HG03280 (cell line): ENCODE measurements at regions not wholly inside any gene's neighbourhood (a gene's known extent, or its start where the extent isn't known, plus 50 kb on each side); places are given as distances from the start of the nearest gene placed in this dataset.

Experiments used
- ATAC-seq: cut with Tn5 transposase; IDR thresholded peaks from one replicate; pipeline ENCODE4 v1.9.1; 2021; ENCODE audit warnings: mild to moderate bottlenecking, moderate library complexity; ENCODE audit not compliant: unreplicated experiment

DNA sequence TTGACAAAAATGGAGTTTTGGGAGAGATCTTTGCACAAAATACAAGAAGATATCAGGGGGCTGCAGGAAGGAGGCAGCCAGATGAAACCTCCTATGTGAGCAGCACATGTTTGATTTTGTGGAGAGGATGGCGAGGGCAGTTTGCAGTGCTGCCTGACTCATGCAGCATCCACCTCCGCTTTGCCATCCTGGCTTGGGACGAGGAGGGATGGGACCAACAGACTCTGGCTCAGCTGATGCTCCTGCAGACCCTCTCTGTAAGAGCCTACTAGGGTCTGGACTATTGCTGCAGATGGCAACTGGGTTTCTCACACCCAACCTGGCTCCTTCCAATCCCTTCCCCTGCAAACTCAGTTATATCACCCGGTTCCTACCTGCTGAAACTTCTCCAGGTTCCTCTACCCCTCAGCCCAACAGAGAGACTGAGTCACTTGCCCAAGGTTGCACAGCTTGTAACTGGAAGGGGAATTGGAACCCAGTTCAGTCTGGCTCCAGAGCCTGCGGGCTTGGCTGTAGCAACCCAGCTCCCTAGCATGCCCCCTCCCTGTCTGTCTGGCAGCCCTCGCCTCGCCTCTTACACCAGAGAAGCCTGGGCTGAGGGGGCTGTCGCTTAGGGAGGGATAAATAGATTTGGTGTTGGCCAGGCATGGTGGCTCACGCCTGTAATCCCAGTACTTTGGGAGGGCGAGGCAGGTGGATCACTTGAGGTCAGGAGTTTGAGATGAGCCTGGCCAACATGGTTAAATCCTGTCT lies 205.8 kb downstream of the PTPRU start:
- ATAC-seq: no peak

- ATAC-seq: no peak
These were observed 203.3 kb downstream of the PTPRU start for GRCh38 chr1:29439615-29440014.

- ATAC-seq: no peak
These were observed 202.7 kb downstream of the PTPRU start for GRCh38 chr1:29438991-29439390.

DNA sequence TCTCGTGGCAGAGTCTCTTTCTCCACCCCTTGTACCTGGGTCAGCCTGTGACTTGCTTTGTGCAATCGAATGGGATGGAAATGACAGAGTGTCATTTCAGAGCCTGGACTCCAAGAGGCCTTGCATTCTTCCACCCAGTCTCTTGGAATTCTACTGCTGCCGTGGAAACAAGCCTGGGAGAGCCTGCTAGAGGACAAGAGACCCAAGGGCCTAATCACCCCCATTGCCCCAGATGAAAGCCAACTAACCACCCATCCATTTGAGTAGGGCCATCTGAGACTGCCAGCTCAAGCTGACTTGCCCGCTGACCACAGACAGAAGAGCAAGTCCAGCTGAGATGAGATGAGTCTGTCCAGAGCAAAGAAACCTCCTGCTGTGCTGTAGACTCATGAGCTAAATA lies 201.6 kb downstream of the PTPRU start:
- no peak for ATAC-seq

- ATAC-seq: no peak
These were observed 200.0 kb downstream of the PTPRU start for GRCh38 chr1:29436181-29436785.

DNA sequence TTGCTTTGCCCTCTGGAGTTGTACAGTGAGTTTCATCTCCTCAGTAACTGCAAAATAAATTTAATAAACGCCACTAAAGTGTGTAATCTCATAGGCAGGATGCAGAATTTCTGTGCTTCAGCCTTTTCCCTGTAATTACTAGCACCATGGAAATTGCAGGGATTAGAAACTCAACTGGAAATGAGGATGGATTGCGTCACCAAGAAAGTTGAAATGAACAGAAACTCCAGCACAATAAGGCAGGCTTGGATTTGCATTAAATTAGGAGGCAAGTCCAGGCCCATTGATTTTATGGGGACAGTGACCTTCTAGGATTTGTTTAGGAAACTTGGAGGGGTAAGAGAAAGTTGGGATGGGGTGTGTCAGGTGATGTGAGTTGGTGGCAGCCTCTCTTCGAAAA lies 197.5 kb downstream of the PTPRU start:
- no peak for ATAC-seq

DNA sequence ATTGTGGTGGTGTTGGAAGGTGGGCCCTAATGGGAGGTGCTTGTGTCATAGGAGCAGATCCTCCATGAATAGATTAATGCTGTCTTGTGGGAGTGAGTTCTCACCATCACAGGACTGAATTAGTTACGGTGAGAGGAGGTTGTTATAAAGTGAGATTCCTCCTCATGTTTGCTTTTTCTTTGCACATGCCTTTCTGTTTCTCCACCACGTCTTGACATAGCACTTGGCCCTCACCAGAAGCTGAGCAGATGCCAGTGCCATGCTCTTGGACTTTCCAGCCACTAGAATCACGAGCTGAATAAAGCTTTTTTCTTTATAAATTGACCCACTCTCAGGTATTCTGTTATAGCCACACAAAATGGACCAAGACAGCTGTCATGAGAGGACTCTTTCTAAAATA lies 194.8 kb downstream of the PTPRU start:
- no peak for ATAC-seq

DNA sequence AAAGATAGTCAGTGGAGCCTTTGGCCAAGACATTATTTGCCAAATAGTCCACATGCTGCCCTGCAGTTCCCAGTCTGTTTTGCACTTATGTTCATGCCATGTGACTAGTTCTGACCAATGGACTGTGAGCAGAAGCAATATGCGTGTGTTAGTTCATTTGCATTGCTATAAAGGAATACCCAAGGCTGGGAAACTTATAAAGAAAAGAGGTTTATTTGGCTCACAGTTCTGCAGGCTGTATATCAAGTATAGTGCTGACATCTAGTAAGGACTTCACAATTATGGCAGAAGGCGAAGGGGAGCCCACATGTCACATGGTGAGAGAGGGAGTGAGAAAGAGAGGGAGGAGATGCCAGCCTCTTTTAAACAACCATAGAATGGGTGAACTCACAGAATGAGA lies 193.3 kb downstream of the PTPRU start:
- ATAC-seq: no peak

DNA sequence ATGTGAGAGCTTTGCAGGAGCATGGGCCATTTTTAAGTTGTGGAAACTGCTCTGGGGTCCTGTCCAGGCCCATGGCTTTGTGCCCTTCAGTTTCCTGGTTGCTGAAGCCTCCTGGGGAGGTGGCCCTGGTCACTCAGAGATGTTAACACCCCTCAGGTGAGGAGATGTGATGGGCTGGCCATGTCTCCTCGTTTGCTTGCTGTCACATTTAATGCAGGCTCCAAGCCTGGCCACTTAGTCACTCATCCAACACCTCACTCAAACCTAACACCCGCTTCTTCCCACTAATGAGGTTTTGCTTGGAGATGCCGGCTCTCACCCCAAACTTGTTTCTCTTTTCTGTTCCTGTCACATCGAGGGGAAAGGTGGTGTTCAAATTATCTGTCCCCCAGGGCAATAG lies 192.7 kb downstream of the PTPRU start:
- no peak for ATAC-seq

DNA sequence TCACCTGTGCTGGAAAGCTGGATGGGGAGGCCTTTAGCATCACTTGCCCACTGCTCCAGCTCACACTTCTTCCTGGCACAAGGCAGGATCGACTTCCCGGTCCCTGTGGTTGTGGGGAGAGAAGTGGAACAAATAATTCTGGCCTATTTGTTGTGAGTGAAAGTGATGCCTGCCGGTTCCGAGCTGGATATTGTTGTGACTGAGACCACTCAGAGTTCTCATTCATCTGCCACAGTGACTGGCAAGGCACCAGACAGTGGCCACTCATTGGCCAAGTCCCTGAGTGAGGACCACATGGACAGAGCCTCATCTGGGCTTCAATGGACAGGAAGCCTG lies 191.9 kb downstream of the PTPRU start:
- ATAC-seq: no peak

- no peak for ATAC-seq
These were observed 191.4 kb downstream of the PTPRU start for GRCh38 chr1:29427614-29428279.

DNA sequence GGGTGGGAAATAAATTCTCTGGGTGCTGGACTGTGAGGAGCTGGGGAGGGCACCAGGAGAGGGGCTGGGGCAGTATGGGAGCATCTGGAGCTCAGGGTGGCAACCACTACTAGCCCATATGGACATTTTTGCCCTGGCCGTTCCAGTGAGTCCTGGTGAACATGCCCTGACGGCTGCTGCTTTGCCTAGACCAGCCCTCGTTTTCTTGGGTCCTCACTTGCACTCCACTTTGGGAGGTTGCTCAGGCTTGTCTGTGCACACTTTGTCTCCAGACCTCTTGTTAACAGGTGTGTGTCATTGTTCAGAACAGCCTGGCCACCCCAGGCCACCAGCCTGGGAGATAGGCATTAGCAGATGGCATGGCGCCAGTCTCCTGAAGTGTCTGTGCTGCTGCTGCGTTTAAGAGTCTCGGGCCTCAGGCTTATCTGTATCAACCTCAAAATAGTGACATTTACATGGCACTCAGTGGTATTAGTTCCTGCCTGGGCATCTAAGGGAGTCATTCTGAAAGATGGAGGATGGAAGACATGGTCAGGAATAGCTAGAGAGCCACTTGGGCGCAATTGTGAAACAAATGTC lies 190.5 kb downstream of the PTPRU start:
- no peak for ATAC-seq

- ATAC-seq: no peak
These were observed 189.3 kb downstream of the PTPRU start for GRCh38 chr1:29425631-29426030.

DNA sequence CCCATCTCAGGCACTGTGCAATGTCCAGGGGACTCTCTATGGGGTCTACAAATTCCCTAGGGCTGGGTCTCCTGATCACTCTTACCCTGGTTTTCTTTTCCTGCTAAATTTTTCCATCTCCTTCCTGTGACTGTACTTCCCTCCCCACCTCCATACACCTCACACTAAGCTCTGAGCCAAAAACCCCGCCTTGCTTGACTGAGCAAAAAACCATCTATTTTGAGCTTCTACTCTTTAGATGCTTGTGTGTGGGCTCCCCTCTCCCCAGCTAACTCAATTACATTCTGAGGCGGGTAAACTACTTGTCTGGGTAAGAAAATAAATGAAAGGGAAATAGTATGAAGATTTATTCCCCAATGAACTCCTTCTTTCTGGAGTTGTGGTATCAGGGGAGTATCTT lies 187.9 kb downstream of the PTPRU start:
- no peak for ATAC-seq

DNA sequence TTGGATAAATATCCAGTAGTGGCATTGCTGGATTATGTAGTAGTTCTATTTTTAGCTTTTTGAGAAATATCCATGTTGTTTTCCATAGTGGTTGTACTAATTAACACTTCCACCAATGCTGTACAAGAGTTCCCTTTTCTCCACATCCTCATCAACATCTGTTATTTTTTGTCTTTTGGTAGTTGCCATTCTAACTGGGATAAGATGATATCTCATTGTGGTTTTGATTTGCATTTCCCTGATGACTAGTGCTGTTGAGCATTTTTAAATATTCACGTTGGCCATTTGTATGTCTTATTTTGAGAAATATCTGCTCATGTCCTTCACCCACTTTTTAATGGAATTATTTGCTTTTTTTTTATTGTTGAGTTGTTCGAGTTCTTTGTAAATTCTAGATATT lies 183.9 kb downstream of the PTPRU start:
- ATAC-seq: no peak

GRCh38 chr1:29417971-29418370 lies 181.6 kb downstream of the PTPRU start:
- no peak for ATAC-seq

DNA sequence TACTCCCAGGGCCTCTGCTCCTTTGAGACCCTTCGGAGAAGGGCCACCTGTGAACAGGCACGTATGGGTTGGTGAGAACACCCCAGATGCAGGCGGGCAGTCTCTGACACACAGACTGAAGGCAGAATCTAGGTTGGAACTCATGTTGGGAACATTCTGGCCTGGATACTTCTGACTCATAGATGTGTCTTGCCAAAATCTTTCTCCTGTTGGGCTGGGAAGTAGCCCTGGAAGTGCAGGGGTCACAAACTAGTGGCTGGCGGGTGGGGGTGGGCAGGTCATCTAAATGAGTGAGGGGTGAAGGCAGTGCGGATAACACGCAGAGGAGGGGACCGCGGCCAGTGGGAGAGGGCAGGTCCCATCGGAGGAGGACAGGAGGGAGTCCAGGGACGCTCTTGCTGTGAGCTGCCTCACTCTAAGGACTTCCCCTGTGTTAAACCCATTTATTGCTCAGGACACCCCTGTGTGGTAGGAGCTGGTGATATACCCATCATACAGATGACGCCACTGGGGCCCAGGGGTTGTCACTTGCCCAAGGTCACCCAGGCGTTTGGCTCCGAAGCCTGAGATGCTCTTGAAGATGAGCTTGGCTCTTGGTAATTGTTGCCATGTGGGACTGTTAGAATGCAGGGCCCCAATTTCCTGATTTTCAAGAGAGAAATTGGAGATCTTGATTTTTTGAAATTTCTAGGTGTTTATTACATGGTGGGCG lies 181.0 kb downstream of the PTPRU start:
- no peak for ATAC-seq

GRCh38 chr1:29416267-29417146 lies 180.2 kb downstream of the PTPRU start:
- ATAC-seq: no peak

GRCh38 chr1:29415861-29416260 lies 179.5 kb downstream of the PTPRU start:
- ATAC-seq: no peak

GRCh38 chr1:29415156-29415830 lies 179.0 kb downstream of the PTPRU start:
- no peak for ATAC-seq
